Skin of body (tissue), 1 donor: ENCODE measurements at regions not wholly inside any gene's neighbourhood (a gene's known extent, or its start where the extent isn't known, plus 50 kb on each side); places are given as distances from the start of the nearest gene placed in this dataset.
"Not testable (repeated sequence)": the region's sequence is repeated elsewhere in the genome, so short reads cannot be mapped to it uniquely, and the experiment has no call there.

Experiments used
- DNase-seq: peaks from one replicate; lab custom pipeline; 2025; lab: John Stamatoyannopoulos, UW

- no peak for DNase-seq
Observed at GRCh38 chr13:55820817-55821216, 1319.9 kb upstream of the PRR20A start.

DNA sequence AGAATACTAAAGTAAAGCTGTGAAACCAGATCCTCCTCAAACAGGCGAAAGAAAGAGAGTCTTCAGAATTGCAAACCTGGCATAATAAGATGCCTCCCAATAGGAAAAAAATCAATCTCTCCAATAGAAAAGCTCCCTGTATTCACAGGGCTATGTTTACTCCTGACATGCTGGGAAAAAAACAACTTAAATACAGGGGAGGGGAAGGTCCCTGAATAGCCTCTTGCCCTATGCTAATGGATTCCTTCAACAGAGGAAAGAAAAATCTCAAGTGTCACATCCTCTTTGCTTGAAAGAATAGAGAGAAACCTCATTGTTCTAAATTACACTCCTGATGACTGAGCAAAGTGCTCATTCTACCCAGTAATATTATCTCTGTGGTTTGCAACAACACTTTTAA, 1271.1 kb upstream of the PRR20A start:
- DNase-seq = no peak

GRCh38 chr13:55887561-55887960, 1253.2 kb upstream of the PRR20A start:
- DNase-seq = no peak

DNA sequence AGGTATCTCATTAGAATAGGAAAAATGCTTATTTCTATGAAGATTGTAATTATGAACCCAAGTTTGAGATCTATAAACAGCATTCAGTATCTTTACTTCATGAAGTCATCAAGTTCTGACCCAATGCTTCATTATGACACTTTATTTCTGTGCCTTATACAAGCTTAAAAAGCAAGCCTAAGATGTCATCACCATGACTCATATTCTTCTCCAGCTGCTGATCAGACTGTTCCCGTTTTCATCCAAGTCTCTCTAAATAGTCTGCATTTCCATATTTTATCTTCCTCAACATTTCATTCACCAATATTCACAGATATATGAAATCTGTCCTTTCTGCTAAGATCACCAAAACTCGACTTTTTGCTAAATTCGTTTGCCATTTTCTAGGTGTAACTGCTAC, 1247.2 kb upstream of the PRR20A start:
- no peak for DNase-seq

DNA sequence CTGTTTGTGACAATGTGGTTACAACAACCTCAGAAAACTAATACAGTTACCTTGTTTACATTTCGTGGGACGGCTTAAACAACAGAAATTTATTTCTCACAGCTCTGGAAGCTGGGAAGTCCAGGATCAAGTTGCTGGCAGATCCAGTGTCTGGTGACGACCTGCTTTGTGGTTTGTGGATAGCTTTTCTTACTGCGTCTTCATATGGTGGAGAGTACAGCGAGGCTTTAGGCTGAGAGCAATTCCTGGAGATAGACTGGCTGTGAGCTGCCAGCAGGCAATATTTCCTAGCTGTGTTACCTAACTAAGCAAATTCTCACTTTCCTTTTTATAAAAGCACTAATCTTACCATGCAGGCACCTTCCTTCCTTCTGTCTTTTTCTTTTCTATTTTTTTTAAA, 1203.5 kb upstream of the PRR20A start:
- DNase-seq = no peak

DNA sequence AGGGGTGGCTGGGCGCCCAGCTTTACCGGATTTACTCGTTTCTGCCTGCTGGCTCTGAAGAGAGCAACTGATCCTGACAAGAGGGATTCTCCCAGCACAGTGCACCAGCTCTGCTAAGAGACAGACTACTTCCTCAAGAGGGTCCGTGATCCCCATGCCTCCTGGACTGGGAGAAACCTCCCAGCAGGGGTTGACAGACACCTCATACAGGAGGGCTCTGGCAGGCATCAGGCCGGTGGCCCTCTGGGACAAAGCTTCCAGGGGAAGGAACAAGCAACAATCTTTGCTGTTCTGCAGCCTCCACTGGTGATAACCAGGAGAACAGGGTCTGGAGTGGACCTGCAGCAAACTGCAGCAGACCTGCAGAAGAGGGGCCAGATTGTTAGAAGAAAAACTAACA, 1192.5 kb upstream of the PRR20A start:
- no peak for DNase-seq

- no peak for DNase-seq
Observed at GRCh38 chr13:55963934-55964333, 1176.8 kb upstream of the PRR20A start.

DNA sequence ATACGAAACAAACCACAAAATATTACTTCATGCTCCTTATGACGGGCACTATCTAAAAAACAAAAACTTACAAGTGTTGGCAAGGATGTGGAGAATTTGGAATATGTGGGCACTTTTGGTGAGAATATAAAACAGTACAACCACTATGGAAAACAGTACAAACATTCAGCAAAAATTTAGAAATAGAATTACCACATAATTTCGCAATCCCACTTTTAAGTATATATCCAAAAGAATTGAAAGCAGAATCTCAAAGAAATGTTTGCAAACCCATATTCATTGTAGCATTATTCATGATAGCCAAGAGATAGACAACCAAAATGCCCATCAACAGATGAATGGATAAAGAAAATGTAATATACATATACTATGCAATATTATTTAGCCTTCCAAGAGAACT, 1173.7 kb upstream of the PRR20A start:
- DNase-seq = no peak

DNA sequence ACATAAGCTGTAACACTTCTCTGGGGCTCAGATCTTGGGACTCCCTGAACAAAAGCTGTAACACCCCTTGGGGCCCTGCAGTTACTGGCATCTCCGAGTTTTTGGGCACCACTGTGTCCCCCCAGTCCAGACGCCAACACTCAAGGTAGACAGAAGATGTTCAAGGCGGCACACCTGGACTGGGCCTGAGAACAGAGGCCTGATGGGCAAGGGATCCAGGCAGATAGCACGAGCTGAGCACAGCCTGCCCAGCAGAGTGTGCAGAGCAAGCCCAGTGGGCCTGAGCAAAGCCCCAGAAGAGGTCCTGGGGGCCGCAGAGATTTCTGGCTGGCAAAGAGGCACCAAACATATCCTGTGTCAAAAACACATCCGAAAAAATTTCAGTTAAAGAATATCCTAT, 1163.3 kb upstream of the PRR20A start:
- DNase-seq = no peak

DNA sequence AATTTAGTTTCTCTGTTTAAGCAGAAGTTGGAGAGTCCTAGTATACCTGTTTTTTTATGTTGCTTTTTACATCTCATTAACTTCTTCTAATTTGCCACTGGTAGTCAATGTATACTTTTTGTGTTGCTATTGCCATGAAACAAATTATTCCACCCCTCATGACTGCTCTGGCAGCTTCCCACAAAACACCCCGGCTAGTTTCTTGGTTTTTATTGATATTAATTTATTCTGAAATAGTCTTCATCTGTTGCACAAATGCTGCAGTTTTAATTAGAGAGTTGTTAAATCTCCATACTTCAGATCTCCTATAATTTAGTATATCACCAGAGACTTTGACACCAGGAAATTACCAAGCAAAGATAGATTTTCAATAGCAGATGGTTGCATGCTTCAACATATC, 1159.3 kb upstream of the PRR20A start:
- no peak for DNase-seq

DNA sequence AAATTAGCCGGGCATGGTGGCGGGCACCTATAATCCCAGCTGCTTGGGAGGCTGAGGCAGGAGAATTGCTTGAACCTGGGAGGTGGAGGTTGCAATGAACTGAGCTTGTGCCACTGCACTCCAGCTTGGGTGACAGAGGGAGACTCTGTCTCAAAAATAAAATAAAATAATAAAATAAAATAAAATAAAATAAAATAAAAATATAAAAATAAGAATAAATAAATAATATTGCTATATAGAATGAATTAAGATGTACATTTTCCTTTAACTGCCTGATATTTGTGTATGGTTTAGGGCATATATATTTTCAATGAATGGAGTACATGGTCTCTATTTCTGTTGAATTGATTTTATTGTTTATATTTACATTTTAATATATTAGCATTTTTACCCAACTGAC, 1156.7 kb upstream of the PRR20A start:
- not testable (repeated sequence) for DNase-seq

- DNase-seq = no peak
Observed at GRCh38 chr13:55990631-55991030, 1150.1 kb upstream of the PRR20A start.

GRCh38 chr13:55991666-55992065, 1149.1 kb upstream of the PRR20A start:
- no peak for DNase-seq

DNA sequence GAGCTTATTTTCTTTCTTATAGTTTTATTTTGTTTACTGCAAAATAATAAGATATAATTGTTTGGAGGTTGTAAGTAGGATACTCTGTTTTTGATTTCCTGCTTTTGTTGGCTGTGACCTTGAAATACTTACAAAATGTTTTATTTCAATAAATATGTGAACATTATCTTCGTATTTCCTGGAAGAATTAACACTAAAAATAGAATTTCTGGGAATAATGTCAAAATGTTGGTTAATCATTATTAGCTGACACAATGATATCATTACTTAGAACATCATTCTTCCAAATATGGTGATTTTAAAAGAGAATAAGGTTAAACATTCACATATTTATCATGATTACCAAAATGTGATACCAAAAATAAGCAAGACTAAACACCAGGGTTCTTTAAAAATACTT, 1148.6 kb upstream of the PRR20A start:
- peak; percentile 2 for DNase-seq

DNA sequence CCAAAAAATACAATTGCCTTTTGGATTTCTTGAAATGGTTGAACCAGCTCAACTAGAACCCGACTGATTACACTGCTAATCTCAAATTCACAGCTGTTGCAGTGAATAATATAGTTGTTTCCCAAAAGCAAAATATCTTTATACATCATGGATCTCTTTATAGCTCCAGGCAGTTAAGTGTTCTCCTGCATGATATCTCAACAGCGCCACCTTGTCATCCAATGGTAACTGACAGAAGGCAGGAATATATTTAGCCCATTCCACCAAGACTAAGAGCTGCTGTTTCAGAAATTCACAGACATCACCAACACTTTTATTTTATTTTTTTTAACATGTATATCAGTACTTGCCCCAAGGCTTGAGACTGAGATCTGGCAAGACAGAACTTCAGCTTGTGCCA, 1141.0 kb upstream of the PRR20A start:
- no peak for DNase-seq

DNA sequence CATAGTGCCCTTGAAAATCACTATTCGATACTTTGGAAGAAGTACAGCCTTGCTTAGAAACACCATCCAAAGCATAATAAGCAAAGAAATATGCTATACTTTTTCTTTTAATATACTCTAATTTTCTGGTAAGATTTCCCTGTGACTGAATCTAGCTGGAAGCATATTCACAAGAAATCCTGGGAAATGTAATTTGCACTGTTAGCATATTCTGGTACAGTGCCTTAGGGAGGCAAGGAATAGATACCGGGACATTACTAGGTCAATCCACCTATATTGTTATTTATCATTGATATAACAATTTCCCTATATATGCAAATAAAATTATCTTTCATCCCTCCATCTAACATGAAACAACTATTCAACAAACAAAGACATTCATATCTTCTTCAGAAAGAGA, 1131.3 kb upstream of the PRR20A start:
- DNase-seq = no peak

GRCh38 chr13:56012644-56013043, 1128.1 kb upstream of the PRR20A start:
- no peak for DNase-seq

DNA sequence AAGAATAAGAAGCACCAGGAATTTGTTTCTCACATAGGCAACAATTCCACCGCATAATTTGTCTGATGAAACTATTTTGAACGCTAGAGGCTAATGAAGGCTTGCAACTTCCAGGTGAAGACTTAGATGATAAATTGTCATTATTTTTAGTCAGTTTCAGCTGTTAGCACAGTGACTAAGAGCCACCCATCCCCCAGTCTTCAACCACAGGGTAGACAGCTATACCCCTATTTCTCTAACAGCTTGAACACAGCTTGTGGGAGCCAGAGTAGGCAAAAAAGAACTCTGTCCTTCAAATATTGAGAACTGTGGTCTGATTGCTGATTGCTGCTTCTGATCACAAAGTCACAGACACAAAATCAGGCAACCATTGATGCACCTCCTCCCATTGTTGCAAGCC, 1124.8 kb upstream of the PRR20A start:
- peak; percentile 40 for DNase-seq

DNA sequence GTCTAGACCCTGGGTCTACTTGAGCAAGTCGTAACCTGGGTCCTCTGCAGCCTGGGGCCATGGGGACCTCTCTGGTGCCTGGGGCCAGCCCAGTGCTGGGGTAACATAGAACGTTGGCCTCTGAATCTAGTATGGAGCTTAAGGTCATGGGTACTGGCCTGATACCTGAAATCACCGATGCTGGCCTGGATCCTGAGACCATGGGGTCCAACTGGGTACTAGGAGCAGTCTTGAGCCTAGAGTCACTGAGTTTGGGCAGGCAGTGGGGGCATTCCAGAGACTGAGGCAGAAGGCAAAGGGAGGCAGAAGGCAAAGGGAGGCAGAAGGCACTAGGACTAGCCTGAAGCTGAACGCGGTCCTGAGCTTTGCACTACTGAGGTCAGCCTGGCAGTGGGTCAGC, 1121.1 kb upstream of the PRR20A start:
- no peak for DNase-seq

- no peak for DNase-seq
Observed at GRCh38 chr13:56020425-56020824, 1120.3 kb upstream of the PRR20A start.

- no peak for DNase-seq
Observed at GRCh38 chr13:56039992-56040391, 1100.7 kb upstream of the PRR20A start.

DNA sequence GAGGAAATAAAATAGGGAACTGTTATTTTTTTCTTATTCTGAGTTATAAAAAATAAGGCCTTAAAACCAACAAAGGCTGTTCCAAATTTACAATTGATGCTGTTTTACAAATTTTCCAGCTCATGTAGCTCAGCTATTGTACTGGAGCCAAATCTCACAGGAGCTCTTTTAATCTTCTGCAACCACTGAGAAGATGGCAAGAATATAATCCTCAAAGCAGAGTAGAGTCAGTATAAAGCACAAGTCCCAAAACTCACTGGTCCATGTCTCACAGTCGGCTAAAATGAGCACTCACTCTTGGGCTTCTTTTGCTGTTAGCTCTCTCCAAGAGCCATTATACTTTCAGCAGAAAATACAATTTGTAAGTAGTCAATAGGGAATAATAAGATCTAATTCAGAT, 1074.4 kb upstream of the PRR20A start:
- DNase-seq = no peak

DNA sequence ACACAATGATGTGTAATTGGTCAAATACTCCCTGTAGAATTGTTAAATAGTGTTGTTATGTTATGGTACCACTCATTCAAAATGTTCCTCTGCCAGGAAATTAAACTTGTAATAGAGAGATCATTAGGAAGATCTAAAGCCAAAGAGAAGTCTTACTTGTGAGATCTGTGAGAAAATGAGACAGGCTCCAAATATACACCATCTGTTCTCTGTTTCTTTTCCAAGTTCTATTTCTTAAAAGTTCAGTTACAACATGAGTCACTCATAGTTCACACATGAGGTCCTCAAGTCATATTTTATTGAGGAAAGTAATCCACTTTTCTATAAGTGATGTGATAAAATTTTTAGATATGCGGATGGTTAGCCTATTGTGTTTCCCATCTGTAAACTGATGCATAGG, 1038.1 kb upstream of the PRR20A start:
- DNase-seq = peak; percentile 35

- no peak for DNase-seq
Observed at GRCh38 chr13:56110751-56111150, 1030.0 kb upstream of the PRR20A start.

GRCh38 chr13:56134524-56134923, 1006.2 kb upstream of the PRR20A start:
- DNase-seq = no peak
